IMR-90 (cell line): ENCODE measurements at regions not wholly inside any gene's neighbourhood (a gene's known extent, or its start where the extent isn't known, plus 50 kb on each side); places are given as distances from the start of the nearest gene placed in this dataset.

Source experiments
- ATAC-seq: fragments of 200-7000 bp; cut with Tn5 transposase; 2 replicates; pipeline ENCODE4 v1.9.1; 2020; ENCODE audit warnings: low read depth, mild to moderate bottlenecking, moderate library complexity
- BruUV-seq: library from RNA; stranded (reverse); fragments of 400-500 nt; replicated peaks from 2 replicates; lab custom pipeline; 2021; lab: Mats Ljungman, UMichigan
- CTCF ChIA-PET: fragments of 300-600 bp; formaldehyde crosslinking; extraction: SDS; loops from one replicate; lab custom pipeline; 2021; ENCODE audit warnings: antibody characterized with exemption; lab: Yijun Ruan, JAX
- POLR2A ChIA-PET: fragments of 300-600 bp; sonication (Branson Sonifier 250); formaldehyde crosslinking; loops from one replicate; lab custom pipeline; 2022; ENCODE audit warnings: antibody characterized with exemption; ENCODE audit not compliant: unreplicated experiment; lab: Charles Lee
- DNase-seq: peaks from one replicate; pipeline ENCODE4 v3.0.0; 2013
- H2AFZ ChIP-seq: replicated peaks from 2 replicates; pipeline ENCODE3; 2013; ENCODE audit warnings: low read length, mild to moderate bottlenecking; ENCODE audit not compliant: poor library complexity
- H2AK5ac ChIP-seq: 2 replicates; pipeline ENCODE4 v1.6.1; 2013; ENCODE audit warnings: low read depth, low read length, inconsistent platforms
- H2AK9ac ChIP-seq: replicated peaks from 2 replicates; pipeline ENCODE3; 2013; ENCODE audit warnings: mild to moderate bottlenecking, low read depth, low read length, moderate library complexity; ENCODE audit not compliant: poor library complexity
- H2BK120ac ChIP-seq: 2 replicates; pipeline ENCODE4 v1.6.1; 2013; ENCODE audit warnings: low read depth, low read length, inconsistent platforms
- H2BK15ac ChIP-seq: 3 replicates; pipeline ENCODE4 v1.6.1; 2013; ENCODE audit warnings: low read depth, low read length, inconsistent platforms
- H2BK20ac ChIP-seq: 2 replicates; pipeline ENCODE4 v1.6.1; 2013; ENCODE audit warnings: low read depth, mild to moderate bottlenecking, inconsistent platforms, low read length, moderate library complexity
- H2BK5ac ChIP-seq: 2 replicates; pipeline ENCODE4 v1.6.1; 2013; ENCODE audit warnings: mild to moderate bottlenecking, low read depth, low read length, inconsistent platforms; ENCODE audit not compliant: poor library complexity, severe bottlenecking
- H3K14ac ChIP-seq: replicated peaks from 2 replicates; pipeline ENCODE4 v1.6.1; 2013; ENCODE audit warnings: low read depth, low read length, inconsistent platforms
- H3K18ac ChIP-seq: 2 replicates; pipeline ENCODE4 v1.6.1; 2013; ENCODE audit warnings: low read depth, low read length, control low read depth
- H3K23ac ChIP-seq: 2 replicates; pipeline ENCODE4 v1.6.1; 2013; ENCODE audit warnings: low read depth, low read length, inconsistent platforms
- H3K27ac ChIP-seq: 2 replicates; pipeline ENCODE4 v1.5.1; 2013; ENCODE audit warnings: mild to moderate bottlenecking, control low read depth, low read length; ENCODE audit not compliant: insufficient read depth
- H3K27me3 ChIP-seq: 2 replicates; pipeline ENCODE4 v1.6.1; 2013; ENCODE audit warnings: low read length; ENCODE audit not compliant: control insufficient read depth, insufficient read depth
- H3K36me3 ChIP-seq: 2 replicates; pipeline ENCODE4 v1.6.1; 2013; ENCODE audit warnings: low read length, mixed read lengths; ENCODE audit not compliant: control insufficient read depth, insufficient read depth
- H3K4ac ChIP-seq: 2 replicates; pipeline ENCODE4 v1.6.1; 2013; ENCODE audit warnings: low read depth, low read length, inconsistent platforms
- H3K4me1 ChIP-seq: 2 replicates; pipeline ENCODE4 v1.6.1; 2013; ENCODE audit warnings: low read length, mixed read lengths; ENCODE audit not compliant: control insufficient read depth, insufficient read depth
- H3K4me2 ChIP-seq: 2 replicates; pipeline ENCODE4 v1.6.1; 2013; ENCODE audit warnings: low read depth, mild to moderate bottlenecking, control low read depth, low read length, moderate library complexity
- H3K4me3 ChIP-seq: 2 replicates; pipeline ENCODE4 v1.5.1; 2013; ENCODE audit warnings: low read depth, mild to moderate bottlenecking, control low read depth, low read length, moderate library complexity; ENCODE audit not compliant: insufficient read depth
- H3K56ac ChIP-seq: 2 replicates; pipeline ENCODE4 v1.6.1; 2013; ENCODE audit warnings: low read length, inconsistent platforms; ENCODE audit not compliant: insufficient read depth; ENCODE audit errors: extremely low read depth
- H3K79me1 ChIP-seq, 2 experiments: 2 replicates each; pipeline ENCODE4 v1.6.1; 2013; ENCODE audit warnings: low read length in 2 of 2, inconsistent platforms in 1 of 2, low read depth in 1 of 2
- H3K9ac ChIP-seq: 2 replicates; pipeline ENCODE4 v1.6.1; 2013; ENCODE audit warnings: low read depth, low read length, control low read depth
- H3K9me1 ChIP-seq: 2 replicates; pipeline ENCODE4 v1.6.1; 2013; ENCODE audit warnings: low read length, inconsistent platforms; ENCODE audit not compliant: insufficient read depth
- H3K9me3 ChIP-seq: 2 replicates; pipeline ENCODE4 v1.6.1; 2013; ENCODE audit warnings: low read length; ENCODE audit not compliant: control insufficient read depth, insufficient read depth
- H4K20me1 ChIP-seq: 2 replicates; pipeline ENCODE4 v1.6.1; 2013; ENCODE audit warnings: low read length, inconsistent platforms; ENCODE audit not compliant: insufficient read depth
- H4K5ac ChIP-seq: 2 replicates; pipeline ENCODE4 v1.6.1; 2013; ENCODE audit warnings: mild to moderate bottlenecking, low read depth, low read length, control low read depth
- H4K8ac ChIP-seq, 2 experiments: 2 replicates each; pipeline ENCODE4 v1.6.1; 2013; ENCODE audit warnings: low read depth in 2 of 2, low read length in 2 of 2, control low read depth in 1 of 2, inconsistent platforms in 1 of 2
- H4K91ac ChIP-seq: 2 replicates; pipeline ENCODE4 v1.6.1; 2013; ENCODE audit warnings: low read depth, low read length, inconsistent platforms; ENCODE audit not compliant: insufficient read depth
- BHLHE40 ChIP-seq: fragments of 150-350 bp; IDR thresholded peaks from 2 replicates; pipeline ENCODE4 v1.6.1; 2016; ENCODE audit warnings: mild to moderate bottlenecking, low read depth, low read length
- CEBPB ChIP-seq: IDR thresholded peaks from 2 replicates; pipeline ENCODE4 v1.6.1; 2012; ENCODE audit warnings: low read depth, low read length, improper control_type of control experiment
- CHD1 ChIP-seq: IDR thresholded peaks from 2 replicates; pipeline ENCODE4 v1.6.1; 2012; ENCODE audit warnings: low read depth, low read length, improper control_type of control experiment
- FOS ChIP-seq: fragments of 150-350 bp; IDR thresholded peaks from 2 replicates; pipeline ENCODE4 v1.6.1; 2016; ENCODE audit warnings: low read depth, low read length
- MAFK ChIP-seq: IDR thresholded peaks from 2 replicates; pipeline ENCODE4 v1.6.1; 2012; ENCODE audit warnings: low read depth, low read length, improper control_type of control experiment
- MAZ ChIP-seq: IDR thresholded peaks from 2 replicates; pipeline ENCODE4 v1.6.1; 2012; ENCODE audit warnings: low read depth, mild to moderate bottlenecking, low read length, improper control_type of control experiment, moderate library complexity, borderline replicate concordance
- MXI1 ChIP-seq: IDR thresholded peaks from 2 replicates; pipeline ENCODE4 v1.6.1; 2012; ENCODE audit warnings: low read depth, mild to moderate bottlenecking, low read length, moderate library complexity, borderline replicate concordance
- NFE2L2 ChIP-seq: fragments of 150-350 bp; IDR thresholded peaks from 2 replicates; pipeline ENCODE4 v1.6.1; 2016; ENCODE audit warnings: low read depth, mild to moderate bottlenecking, low read length
- POLR2A ChIP-seq: IDR thresholded peaks from 2 replicates; pipeline ENCODE4 v1.6.1; 2012; ENCODE audit warnings: mild to moderate bottlenecking, low read depth, low read length
- RAD21 ChIP-seq: IDR thresholded peaks from 2 replicates; pipeline ENCODE4 v1.6.1; 2012; ENCODE audit warnings: low read length, improper control_type of control experiment
- RCOR1 ChIP-seq: IDR thresholded peaks from 2 replicates; pipeline ENCODE4 v1.6.1; 2012; ENCODE audit warnings: mild to moderate bottlenecking, low read length, improper control_type of control experiment; ENCODE audit not compliant: insufficient replicate concordance
- RFX5 ChIP-seq: IDR thresholded peaks from 2 replicates; pipeline ENCODE4 v1.8.0; 2012; ENCODE audit warnings: low read depth, mild to moderate bottlenecking, low read length, moderate library complexity
- SMC3 ChIP-seq: fragments of 150-350 bp; IDR thresholded peaks from 2 replicates; pipeline ENCODE4 v1.6.1; 2016; ENCODE audit warnings: low read depth, mild to moderate bottlenecking, antibody characterized with exemption, low read length, moderate library complexity
- WGBS, 2 experiments: methylation state at CpG; one replicate each; pipeline versions ENCODE4 v1.1.5 to v1.1.7; 2013; ENCODE audit warnings: missing lambda C conversion rate in 2 of 2; ENCODE audit not compliant: insufficient read length in 1 of 2; ENCODE audit errors: extremely low coverage in 2 of 2; 5-methylcytosine and 5-hydroxymethylcytosine counted together
- dilution Hi-C: fragments of 300-500 bp; cut with HindIII; formaldehyde crosslinking; loops from one replicate; pipeline ENCODE4 v1.14.3; 2018; ENCODE audit warnings: low sequenced_read_pairs; ENCODE audit not compliant: unreplicated experiment
- in situ Hi-C: fragments of 300-500 bp; cut with MboI; formaldehyde crosslinking; loops from 3 replicates; pipeline ENCODE4 v1.14.3; 2019; ENCODE audit warnings: low sequenced_read_pairs, inconsistent platforms, mixed read lengths
- intact Hi-C: fragments of 100-400 bp; cut with micrococcal nuclease; formaldehyde crosslinking; loops from 2 replicates; pipeline ENCODE4 v1.10.0; 2022
- TF ChIP-seq, protein P1 (sequence below): fragments of 150-350 bp; IDR thresholded peaks from 2 replicates; pipeline ENCODE4 v1.6.1; 2017; ENCODE audit warnings: mild to moderate bottlenecking, antibody characterized with exemption, low read length, low read depth
- TF ChIP-seq, protein P2 (sequence below): conservative IDR thresholded peaks from 2 replicates; pipeline ENCODE4 v1.5.1; 2012; ENCODE audit warnings: mild to moderate bottlenecking, low read depth, low read length, improper control_type of control experiment
- TF ChIP-seq, protein P3 (sequence below): fragments of 150-350 bp; IDR thresholded peaks from 2 replicates; pipeline ENCODE4 v1.6.1; 2016; ENCODE audit warnings: low read depth, mild to moderate bottlenecking, low read length, moderate library complexity, borderline replicate concordance

DNA sequence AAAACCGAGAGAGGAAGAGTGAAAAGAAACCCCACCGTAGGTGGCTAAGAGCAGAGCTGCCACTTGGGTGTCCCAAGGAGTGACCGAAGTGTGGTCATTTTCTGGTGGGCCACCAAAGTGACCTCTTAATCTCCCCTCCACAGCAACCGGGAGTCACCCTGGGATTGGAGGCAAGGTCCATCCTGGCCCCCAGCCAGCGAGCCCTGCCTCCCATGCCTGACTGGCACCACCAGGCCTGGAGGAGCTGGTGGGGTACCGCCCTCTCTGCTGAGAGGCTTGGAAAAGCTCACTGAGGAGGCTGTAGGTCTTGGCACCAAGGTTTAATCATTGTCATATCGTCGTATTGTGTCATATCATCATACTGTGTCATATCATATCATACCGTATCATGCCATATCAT is 74.0 kb upstream of the TRPM1 start:
- Histone ChIP-seq H3K4me2 (no peak overlapping the region), H3K27ac (no peak overlapping the region), H2AK5ac (no peak overlapping the region), H4K5ac (no peak overlapping the region), H3K9me1 (no peaks in the 10 kb centered on the region), H4K91ac (no peak overlapping the region), H2BK15ac (no peak overlapping the region), H4K8ac (no peak overlapping the region), H3K4ac (no peak overlapping the region), H3K36me3 (no peaks in the 10 kb centered on the region), H3K4me1 (no peaks in the 10 kb centered on the region), H3K79me1 (no peaks in the 10 kb centered on the region), H3K9ac (no peak overlapping the region), H3K9me3 (no peaks in the 10 kb centered on the region), H3K27me3 (peaks cover 3% of the 10 kb centered on the region; the same call in 1 of the 2 replicates), H2BK20ac (no peak overlapping the region), H3K56ac (no peak overlapping the region), H2BK5ac (no peak overlapping the region), H2AK9ac (no peak overlapping the region), H3K23ac (no peak overlapping the region), H3K18ac (no peak overlapping the region), H3K14ac (no peak overlapping the region), H3K4me3 (no peak overlapping the region), H4K20me1 (no peaks in the 10 kb centered on the region), H2AFZ (no peak overlapping the region), H2BK120ac (no peak overlapping the region)
- ATAC-seq, result no peak
- intact Hi-C loops (no loop called here), dilution Hi-C loops (no loop called here), in situ Hi-C loops (no loop called here)
- TF ChIP-seq FOS, result no peak
- no peak for TF ChIP-seq RCOR1
- TF ChIP-seq MAZ, result no peak
- TF ChIP-seq, protein P1, sequence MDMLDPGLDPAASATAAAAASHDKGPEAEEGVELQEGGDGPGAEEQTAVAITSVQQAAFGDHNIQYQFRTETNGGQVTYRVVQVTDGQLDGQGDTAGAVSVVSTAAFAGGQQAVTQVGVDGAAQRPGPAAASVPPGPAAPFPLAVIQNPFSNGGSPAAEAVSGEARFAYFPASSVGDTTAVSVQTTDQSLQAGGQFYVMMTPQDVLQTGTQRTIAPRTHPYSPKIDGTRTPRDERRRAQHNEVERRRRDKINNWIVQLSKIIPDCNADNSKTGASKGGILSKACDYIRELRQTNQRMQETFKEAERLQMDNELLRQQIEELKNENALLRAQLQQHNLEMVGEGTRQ, result no peak
- TF ChIP-seq, protein P2, sequence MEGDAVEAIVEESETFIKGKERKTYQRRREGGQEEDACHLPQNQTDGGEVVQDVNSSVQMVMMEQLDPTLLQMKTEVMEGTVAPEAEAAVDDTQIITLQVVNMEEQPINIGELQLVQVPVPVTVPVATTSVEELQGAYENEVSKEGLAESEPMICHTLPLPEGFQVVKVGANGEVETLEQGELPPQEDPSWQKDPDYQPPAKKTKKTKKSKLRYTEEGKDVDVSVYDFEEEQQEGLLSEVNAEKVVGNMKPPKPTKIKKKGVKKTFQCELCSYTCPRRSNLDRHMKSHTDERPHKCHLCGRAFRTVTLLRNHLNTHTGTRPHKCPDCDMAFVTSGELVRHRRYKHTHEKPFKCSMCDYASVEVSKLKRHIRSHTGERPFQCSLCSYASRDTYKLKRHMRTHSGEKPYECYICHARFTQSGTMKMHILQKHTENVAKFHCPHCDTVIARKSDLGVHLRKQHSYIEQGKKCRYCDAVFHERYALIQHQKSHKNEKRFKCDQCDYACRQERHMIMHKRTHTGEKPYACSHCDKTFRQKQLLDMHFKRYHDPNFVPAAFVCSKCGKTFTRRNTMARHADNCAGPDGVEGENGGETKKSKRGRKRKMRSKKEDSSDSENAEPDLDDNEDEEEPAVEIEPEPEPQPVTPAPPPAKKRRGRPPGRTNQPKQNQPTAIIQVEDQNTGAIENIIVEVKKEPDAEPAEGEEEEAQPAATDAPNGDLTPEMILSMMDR, result no peak
- TF ChIP-seq SMC3, result no peak
- TF ChIP-seq CHD1, result no peak
- TF ChIP-seq, protein P3, sequence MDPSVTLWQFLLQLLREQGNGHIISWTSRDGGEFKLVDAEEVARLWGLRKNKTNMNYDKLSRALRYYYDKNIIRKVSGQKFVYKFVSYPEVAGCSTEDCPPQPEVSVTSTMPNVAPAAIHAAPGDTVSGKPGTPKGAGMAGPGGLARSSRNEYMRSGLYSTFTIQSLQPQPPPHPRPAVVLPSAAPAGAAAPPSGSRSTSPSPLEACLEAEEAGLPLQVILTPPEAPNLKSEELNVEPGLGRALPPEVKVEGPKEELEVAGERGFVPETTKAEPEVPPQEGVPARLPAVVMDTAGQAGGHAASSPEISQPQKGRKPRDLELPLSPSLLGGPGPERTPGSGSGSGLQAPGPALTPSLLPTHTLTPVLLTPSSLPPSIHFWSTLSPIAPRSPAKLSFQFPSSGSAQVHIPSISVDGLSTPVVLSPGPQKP, result no peak
- no peak for TF ChIP-seq MAFK
- TF ChIP-seq RAD21, result no peak
- TF ChIP-seq NFE2L2, result no peak
- no peak for TF ChIP-seq MXI1
- TF ChIP-seq RFX5, result no peak
- TF ChIP-seq CEBPB, result no peak
- TF ChIP-seq POLR2A, result no peak
- no peak for TF ChIP-seq BHLHE40
- no peak for DNase-seq
- no TSS peak for BruUV-seq
- WGBS, 2 experiments, result 100% methylated on average over 1 of the region's 9 CpGs; no CpG with 5 or more reads in 1 of the 2 experiments
- ChIA-PET CTCF (no interaction called here), POLR2A (no interaction called here)
